CMK (cell line): ENCODE measurements at regions not wholly inside any gene's neighbourhood (a gene's known extent, or its start where the extent isn't known, plus 50 kb on each side); places are given as distances from the start of the nearest gene placed in this dataset.

Experiments
- DNase-seq: peaks from one replicate; pipeline ENCODE4 v3.0.0-alpha.2; 2010; ENCODE audit warnings: low read depth

- no peak for DNase-seq
Observed at GRCh38 chr22:47610764-47611163, 848.3 kb downstream of the TBC1D22A start.

GRCh38 chr22:47610281-47610680, 847.8 kb downstream of the TBC1D22A start:
- no peak for DNase-seq

- no peak for DNase-seq
Observed at GRCh38 chr22:47609653-47610052, 847.2 kb downstream of the TBC1D22A start.

DNA sequence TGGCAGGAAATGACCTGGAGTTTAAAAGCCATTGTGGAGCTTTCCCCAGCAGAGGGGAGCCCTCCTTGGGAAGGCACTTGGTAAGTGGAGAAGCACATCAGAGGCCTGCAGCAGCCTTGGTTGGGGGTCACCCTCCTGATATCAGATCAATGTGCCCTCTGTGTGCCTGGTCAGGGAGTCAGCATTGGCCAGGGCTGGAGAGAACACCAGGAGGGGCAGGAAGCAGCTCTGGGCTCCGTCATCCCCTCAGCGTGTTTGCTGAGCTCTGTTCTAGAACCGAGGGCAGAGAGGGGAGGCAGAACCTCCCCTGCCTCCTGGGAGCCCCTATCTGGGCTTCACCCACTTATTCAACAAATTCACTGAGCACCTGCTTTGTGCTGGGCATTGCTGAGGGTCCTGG, 846.0 kb downstream of the TBC1D22A start:
- no peak for DNase-seq

- DNase-seq = no peak
Observed at GRCh38 chr22:47607486-47607885, 845.0 kb downstream of the TBC1D22A start.

GRCh38 chr22:47606426-47606825, 844.0 kb downstream of the TBC1D22A start:
- no peak for DNase-seq

GRCh38 chr22:47605886-47606285, 843.4 kb downstream of the TBC1D22A start:
- no peak for DNase-seq

- no peak for DNase-seq
Observed at GRCh38 chr22:47605441-47605840, 843.0 kb downstream of the TBC1D22A start.

DNA sequence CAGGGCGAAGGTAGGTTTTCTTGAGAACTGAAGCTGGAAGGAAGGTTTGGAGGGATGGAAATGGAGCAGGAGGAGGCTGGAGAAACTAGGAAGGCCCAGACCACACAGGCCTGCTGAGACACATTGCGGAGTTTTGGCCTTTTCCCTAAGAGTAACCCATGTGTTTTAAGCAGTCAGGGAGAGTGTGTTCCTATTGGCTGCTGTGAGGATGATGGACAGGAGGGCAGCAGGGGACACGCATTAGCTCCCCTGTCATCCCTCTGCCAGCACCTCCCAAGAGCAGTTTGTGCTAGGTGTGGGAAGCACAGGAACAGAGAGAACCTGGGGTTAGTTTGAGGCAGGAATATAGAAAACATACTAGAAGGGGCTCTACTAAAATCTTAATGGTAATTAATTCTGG, 842.1 kb downstream of the TBC1D22A start:
- DNase-seq = no peak

DNA sequence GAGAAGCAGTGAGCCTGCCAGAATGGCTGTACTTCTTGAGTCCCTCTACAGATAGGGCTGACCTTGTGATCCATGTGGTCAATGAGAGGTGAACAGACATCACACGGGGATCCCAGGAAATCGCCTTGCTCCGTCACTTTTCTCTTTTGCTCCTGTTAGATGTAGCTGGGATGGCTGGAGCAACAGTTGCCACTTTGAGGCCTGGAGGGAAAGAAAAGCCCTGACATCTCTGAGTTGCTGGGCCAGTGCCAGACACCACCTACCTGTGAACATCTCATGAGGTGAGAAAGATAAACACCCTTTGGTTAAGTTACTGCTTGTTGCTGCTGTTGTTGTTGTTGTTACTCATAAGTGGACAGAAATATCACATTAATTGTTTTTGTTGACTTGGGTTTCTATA, 840.3 kb downstream of the TBC1D22A start:
- DNase-seq = no peak

DNA sequence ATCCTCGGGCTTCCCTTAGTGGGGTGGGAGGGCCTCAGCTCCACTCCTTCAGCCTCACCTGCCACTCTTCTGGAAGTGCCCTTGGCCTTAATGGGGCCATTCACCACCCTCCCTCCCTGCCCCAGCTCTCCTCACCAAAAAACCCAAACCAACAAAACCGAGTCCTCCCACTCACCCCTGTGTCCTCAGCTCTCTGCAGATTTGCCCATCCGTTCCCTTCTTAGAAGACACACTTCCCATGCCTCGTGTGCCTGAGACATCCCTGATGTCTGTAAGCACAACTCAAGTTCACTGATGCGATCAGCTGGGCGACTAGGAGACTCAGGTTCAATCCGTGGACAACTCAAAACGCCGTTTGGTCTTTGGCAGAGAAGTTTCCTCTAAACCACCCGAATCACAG, 839.2 kb downstream of the TBC1D22A start:
- DNase-seq = no peak

- DNase-seq = no peak
Observed at GRCh38 chr22:47600791-47601625, 838.6 kb downstream of the TBC1D22A start.

DNA sequence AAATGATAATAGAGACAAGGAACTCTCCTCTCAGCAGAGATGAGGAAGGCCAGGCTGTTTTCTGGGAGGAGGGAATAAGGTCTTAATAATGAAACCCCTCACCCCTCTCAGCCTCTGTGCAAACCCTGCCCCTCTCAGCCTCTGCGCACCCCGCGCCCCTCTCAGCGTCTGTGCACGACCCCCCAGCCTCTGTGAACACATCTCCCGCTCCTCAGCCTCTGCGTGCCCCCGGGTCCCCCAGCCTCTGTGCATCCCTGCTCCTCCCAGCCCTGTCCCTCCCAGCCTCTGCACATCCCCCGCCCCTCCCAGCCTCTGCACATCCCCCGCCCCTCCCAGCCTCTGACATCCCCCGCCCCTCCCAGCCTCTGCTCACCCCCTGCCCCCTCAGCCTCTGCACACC, 837.8 kb downstream of the TBC1D22A start:
- no peak for DNase-seq

DNA sequence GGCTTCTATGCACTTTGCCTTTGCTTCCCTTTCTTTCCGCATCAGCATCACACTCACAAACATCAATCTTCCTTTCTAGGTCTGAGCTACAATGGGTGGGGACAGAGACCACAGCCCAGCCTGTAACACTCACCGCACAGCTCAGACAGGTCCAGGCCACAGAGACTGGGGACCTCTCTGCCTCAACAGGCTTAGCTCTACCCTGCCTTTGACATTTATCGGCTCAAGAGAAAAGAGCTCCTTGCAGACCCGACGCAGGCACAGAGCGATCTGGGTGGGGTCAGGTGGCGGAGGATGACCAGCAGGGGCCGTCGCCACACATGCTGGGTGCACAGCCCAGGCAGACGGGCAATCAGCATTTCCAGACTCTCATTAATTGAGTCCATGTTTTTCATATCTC, 837.3 kb downstream of the TBC1D22A start:
- DNase-seq = no peak

GRCh38 chr22:47598864-47599263, 836.4 kb downstream of the TBC1D22A start:
- no peak for DNase-seq

DNA sequence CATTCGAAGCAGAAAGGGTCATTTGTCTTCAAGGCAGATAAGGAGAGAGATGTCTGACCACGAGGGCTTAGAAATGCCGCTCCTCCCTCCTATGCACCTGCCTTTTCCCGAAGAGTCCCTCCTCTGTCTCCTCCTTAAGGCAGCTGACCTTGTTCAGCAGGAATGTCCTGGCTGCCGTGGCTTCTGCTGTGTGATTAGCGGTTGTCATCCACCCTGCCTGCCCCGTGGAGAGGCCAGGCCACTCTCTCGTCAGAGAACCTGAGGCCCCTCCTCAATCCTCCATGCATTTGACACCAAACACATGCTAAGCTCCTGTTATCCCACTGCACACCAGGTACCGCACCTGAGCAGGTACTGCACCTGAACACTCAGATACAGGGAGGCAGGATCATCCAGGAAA, 834.6 kb downstream of the TBC1D22A start:
- DNase-seq = no peak

- DNase-seq = no peak
Observed at GRCh38 chr22:47596176-47596690, 833.8 kb downstream of the TBC1D22A start.

DNA sequence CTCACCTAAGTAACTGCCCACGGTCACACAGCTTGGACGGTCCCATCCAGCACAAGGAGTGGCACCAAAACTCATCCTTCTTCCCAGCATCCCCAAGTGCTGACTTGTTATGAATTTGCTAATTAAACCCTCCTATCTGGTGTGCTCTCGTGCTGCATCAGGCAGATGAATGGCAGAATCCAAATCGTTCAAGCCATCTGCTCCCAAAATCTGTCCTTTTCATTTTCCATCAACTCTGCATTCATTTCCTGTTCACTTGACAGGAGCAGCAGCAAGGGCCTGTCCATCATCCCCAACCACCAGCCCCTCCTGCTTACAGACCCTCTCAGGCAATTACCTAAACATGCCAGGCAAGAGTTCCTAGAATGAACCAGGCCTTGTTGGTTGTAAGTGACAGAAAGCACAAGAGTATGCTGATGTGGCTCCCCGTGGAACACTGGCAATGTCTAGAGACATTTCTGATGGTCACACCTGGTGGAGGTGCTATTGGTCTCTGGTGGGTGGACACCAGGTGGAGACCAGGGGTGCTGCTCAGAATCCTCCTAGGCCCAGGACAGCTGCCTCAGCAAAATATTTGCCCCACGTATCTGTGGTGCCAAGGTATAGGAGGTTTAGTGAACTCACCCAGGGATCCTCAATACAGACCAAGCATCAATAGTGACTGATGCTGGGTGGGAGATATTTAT, 832.5 kb downstream of the TBC1D22A start:
- no peak for DNase-seq

- no peak for DNase-seq
Observed at GRCh38 chr22:47593911-47594311, 831.5 kb downstream of the TBC1D22A start.

DNA sequence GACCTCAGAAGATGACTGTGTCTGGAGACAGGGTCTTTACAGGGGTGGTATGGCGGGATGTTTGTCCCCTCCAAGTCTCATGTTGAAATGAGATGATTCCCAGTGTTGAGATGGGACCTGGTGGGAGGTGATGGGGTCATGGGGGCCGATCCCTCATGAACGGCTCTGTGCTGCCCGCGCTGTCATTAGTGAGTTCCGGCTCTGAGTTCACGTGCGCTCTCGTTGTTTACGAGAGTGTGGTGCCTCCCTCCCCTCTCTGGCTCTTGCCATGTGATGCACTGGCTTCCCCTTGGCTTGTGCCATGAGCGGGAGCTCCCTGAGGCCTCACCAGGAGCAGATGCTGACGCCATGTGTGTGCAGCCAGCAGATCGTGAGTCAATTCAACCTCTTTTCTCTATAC, 830.8 kb downstream of the TBC1D22A start:
- DNase-seq = no peak

GRCh38 chr22:47592791-47593190, 830.3 kb downstream of the TBC1D22A start:
- no peak for DNase-seq

DNA sequence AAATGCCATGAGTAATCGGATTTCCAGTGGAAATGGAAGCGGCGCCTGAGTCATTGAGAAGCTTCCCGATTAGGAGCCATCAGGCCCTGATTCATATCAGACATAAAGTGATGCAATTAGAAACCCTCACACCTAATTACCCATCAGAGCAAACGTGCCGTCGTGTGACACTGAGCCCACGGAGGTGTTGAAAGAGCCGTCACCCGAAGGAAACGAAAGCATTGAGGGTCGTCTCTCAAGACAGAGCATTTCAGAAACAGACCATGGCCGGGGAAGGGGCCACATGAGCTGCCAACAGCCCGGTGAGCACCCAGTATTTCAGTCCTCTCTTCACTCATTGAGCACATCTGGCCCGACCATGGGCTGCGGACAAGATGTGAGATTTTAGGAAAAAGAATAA, 829.3 kb downstream of the TBC1D22A start:
- no peak for DNase-seq

DNA sequence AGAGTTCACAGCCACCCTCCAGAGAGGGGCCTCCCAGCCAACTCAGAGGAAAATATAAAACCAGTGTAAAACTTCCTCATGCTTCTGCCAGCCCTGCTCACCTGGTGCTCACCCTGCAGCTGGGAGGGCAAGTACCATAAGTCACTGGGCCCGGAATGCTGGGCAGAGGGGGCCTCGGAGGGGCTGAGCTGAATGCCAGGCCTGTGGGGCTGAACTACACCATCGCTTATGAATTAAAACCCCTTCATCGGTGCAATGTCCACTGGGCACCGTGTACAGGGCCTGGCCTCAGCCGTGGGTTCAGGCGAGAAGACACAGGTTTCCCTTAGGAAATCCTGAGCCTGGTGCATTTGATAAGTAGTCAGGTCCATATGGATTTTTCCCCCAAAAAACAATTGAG, 828.6 kb downstream of the TBC1D22A start:
- DNase-seq = no peak
